G401.6 (cell line): ENCODE measurements at regions not wholly inside any gene's neighbourhood (a gene's known extent, or its start where the extent isn't known, plus 50 kb on each side); places are given as distances from the start of the nearest gene placed in this dataset.

Experiments used
- FAIRE-seq: peaks from 2 replicates; lab custom pipeline; 2012; peaks lifted over from hg19 to GRCh38; lab: Jason Lieb, UNC

- no peak for FAIRE-seq
Measured at GRCh38 chr3:99499235-99500158, 138.9 kb upstream of the COL8A1 start.

- FAIRE-seq, result no peak
Measured at GRCh38 chr3:99498550-99499234, 139.7 kb upstream of the COL8A1 start.

DNA sequence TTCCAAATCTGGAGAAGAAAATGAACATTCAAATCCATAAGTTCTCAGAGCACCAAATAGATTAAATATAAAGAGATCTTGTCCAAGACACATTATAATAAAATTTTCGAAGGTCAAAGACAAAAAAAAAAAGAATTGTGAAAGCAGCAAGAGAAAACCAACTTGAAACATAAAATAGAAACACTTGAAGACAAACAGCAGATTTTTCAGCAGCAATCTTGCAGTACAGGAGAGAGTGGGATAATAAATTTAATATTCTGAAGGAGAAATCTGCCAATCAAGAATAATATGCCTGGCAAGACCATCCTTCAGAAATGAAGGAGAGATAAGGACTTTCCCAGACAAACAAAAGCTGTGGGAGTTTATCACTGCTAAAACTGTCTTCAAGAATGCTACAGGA lies 150.5 kb upstream of the COL8A1 start:
- no peak for FAIRE-seq

GRCh38 chr3:99485286-99485685 lies 153.1 kb upstream of the COL8A1 start:
- no peak for FAIRE-seq

DNA sequence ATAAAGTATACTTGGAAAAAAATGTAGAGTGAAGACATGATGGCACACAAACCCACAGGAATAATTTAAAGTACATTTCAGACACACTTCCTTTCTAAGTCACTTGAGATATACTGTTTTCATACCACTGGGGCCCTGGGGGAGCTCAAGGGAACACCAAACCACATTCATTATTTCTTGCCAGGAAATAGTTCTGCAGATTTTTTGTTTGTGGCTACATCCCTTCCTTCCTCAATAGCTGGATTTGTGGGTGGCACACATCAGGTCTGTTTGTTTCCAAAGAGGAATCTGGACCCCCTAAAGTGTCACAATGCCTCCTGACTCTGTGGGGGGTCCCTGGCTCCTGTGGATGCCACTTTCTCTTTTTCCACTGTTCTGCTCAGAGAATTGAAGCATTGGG lies 153.5 kb upstream of the COL8A1 start:
- no peak for FAIRE-seq

DNA sequence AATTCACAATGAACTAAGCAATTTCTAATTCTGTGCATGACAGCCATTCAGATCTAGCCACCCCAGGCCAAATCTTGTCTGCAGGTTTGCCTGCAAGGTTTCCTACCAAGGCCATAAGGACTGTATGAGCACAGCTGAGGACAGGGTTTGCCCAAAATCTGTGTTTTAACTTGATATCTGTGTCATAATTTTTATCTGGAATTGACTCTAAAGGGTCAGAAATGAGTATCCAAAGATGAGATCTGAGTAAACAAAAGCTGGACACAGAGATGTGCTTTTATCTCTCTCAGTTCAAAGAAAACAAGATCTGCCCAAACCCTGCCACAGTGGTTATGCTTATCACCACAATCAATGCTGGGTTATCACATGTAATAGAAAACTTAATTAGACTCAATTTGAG lies 154.6 kb upstream of the COL8A1 start:
- FAIRE-seq, result no peak

DNA sequence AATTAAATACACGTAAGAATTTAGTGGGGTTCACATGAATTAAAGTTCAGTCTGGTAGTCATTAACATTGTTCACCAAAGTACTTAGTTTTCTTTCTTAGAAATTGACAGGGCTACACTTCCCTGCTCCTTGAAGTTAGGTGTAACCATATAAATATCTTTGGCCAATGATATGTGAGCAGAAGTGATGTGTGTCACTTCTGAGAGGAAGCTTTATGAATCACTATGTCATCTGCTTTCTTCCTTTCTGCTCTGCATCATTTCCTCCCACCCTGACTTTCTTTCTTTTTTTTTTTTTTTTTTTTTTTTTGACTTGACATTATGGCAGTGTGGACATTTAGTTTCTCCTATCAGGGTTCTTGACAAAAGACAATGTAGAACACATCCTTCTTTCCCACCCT lies 156.2 kb upstream of the COL8A1 start:
- no peak for FAIRE-seq

DNA sequence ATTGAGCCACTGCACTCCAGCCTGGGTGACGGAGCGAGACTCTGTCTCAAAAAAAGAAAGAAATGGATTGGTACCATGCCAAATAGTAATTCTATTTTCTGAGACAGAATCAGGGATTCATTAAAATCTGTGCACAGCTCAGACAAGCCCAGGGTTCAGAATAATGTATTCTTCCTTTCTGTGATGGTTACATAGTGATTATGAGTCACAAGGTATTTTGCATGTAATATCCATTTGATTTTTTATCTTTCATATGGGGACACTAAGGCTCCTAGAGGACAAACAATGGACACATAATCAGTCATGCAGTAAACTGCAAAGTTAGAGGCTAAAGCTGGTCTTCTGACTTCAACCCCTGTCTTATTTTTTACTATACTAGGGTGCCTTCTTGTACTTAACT lies 156.8 kb upstream of the COL8A1 start:
- FAIRE-seq, result no peak

GRCh38 chr3:99479768-99480167 lies 158.6 kb upstream of the COL8A1 start:
- no peak for FAIRE-seq

- FAIRE-seq, result no peak
Measured at GRCh38 chr3:99477650-99478049, 160.7 kb upstream of the COL8A1 start.

DNA sequence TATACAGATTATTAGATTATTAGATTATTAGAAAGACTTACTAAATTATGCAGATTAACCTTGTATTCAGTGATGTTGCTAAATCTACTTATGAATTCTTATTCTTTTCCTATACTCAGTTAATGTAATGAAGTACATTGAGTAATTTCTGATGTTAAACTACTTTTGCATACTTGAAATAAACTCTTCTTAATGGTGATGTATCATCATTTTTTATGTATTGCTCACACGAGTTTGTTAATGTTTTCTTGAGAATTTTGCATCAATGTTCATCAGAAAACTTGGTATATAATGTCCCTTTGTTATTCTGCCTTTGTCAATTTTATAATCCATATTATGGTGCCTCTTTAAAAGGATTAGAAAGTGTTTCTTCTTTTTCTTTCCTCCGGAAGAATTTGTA lies 163.2 kb upstream of the COL8A1 start:
- FAIRE-seq, result no peak

- FAIRE-seq, result no peak
Measured at GRCh38 chr3:99474776-99475175, 163.6 kb upstream of the COL8A1 start.

- no peak for FAIRE-seq
Measured at GRCh38 chr3:99473321-99473751, 165.1 kb upstream of the COL8A1 start.

- no peak for FAIRE-seq
Measured at GRCh38 chr3:99472385-99472784, 166.0 kb upstream of the COL8A1 start.

- FAIRE-seq, result no peak
Measured at GRCh38 chr3:99471353-99472323, 166.8 kb upstream of the COL8A1 start.

DNA sequence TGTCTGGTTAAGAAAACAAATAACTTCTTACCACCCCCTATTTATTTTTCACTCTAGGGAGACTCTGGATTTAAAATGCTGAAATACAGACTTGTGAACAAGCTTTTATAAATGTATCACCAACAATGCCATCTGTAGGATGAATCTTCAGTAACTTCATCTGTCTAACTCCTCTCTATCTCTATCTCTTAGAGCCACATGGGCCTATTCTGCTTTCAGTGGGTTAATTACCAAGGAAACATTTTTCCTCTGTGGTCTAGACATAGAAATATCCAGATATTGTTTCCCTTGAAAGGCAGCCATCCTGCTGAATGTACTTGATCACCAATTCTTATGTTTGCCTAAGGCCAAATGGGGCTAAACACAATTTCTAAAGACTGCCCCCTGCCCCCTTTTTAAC lies 167.6 kb upstream of the COL8A1 start:
- FAIRE-seq, result no peak

DNA sequence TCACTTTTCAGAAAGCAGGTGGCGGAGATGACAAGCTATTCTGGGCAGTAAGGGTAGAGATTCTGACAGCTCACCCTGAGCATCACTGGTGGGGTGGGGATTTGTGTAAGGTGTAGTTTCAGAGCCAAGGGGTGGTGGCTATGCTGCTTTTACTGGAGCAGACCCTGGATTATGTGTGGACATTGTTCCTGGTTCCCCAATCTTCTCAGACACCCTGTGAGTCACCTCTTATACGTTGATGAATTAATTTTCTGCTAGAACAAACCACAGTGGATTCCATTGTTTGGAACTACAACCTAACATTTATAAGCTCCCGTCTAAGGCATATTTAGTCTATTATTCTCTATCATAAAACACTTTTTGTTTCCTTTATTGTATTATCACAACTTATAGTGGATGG lies 169.5 kb upstream of the COL8A1 start:
- no peak for FAIRE-seq

- no peak for FAIRE-seq
Measured at GRCh38 chr3:99467420-99467819, 171.0 kb upstream of the COL8A1 start.

GRCh38 chr3:99466331-99466730 lies 172.1 kb upstream of the COL8A1 start:
- no peak for FAIRE-seq

DNA sequence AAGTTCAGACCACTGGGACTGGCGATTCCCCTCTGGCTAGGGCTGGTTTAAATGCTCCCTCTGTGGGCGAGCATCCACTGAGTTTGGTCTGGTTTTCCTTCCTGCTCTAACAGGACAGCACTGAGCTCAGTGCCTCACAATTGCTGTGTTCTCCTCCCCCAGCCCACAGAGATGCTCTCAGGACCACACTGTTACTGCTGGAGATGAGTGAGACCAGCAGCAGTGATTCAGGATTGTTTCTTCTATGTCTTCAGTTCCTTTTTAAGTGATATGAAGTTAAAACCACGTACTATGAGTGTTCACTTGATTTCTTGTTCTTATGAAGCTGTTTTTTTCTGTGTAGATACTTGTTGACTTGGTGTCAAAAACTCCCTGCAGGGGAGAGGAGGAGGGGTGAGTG lies 180.4 kb upstream of the COL8A1 start:
- no peak for FAIRE-seq

GRCh38 chr3:99442599-99442998 lies 195.8 kb upstream of the COL8A1 start:
- no peak for FAIRE-seq

- no peak for FAIRE-seq
Measured at GRCh38 chr3:99439892-99440291, 198.5 kb upstream of the COL8A1 start.

- FAIRE-seq, result no peak
Measured at GRCh38 chr3:99434190-99434589, 204.2 kb upstream of the COL8A1 start.
